ENCODE measurements at regions not wholly inside any gene's neighbourhood (a gene's known extent, or its start where the extent isn't known, plus 50 kb on each side); places are given as distances from the start of the nearest gene placed in this dataset.

DNA sequence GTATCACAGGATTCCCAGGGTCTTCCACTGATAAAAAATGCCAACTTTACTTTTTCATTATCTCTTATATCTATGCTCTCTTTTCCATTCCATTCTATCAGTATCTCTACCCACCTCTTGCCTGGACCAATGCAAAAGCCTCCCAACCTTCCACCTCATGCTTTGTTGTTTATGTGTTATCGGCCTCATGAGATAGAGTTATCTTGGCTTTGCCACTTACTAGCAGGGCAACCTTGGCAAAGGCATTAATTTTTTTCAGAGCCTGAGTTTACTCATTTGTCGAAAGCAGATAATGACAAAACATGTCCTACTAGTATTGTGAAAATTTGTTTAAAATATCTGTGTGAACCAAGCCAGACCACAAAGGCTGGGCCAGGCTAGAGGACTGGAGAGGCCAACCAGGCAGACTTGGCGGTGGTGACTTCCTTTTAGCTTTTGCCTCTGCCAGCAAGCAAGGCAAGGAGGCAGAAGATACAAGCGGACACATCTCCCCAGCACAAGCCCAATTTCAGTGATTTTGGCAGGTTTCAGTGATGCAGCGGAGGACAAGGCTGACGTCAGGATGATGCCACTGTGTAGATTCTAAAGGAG lies 106.9 kb downstream of the ADAMTS15 start:
- TF ChIP-seq, protein P1, sequence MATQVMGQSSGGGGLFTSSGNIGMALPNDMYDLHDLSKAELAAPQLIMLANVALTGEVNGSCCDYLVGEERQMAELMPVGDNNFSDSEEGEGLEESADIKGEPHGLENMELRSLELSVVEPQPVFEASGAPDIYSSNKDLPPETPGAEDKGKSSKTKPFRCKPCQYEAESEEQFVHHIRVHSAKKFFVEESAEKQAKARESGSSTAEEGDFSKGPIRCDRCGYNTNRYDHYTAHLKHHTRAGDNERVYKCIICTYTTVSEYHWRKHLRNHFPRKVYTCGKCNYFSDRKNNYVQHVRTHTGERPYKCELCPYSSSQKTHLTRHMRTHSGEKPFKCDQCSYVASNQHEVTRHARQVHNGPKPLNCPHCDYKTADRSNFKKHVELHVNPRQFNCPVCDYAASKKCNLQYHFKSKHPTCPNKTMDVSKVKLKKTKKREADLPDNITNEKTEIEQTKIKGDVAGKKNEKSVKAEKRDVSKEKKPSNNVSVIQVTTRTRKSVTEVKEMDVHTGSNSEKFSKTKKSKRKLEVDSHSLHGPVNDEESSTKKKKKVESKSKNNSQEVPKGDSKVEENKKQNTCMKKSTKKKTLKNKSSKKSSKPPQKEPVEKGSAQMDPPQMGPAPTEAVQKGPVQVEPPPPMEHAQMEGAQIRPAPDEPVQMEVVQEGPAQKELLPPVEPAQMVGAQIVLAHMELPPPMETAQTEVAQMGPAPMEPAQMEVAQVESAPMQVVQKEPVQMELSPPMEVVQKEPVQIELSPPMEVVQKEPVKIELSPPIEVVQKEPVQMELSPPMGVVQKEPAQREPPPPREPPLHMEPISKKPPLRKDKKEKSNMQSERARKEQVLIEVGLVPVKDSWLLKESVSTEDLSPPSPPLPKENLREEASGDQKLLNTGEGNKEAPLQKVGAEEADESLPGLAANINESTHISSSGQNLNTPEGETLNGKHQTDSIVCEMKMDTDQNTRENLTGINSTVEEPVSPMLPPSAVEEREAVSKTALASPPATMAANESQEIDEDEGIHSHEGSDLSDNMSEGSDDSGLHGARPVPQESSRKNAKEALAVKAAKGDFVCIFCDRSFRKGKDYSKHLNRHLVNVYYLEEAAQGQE (IDR thresholded peaks at IDR 0.05; ENCODE audit: insufficient replicate concordance, low read depth), result no peak
- TF ChIP-seq, protein P2, sequence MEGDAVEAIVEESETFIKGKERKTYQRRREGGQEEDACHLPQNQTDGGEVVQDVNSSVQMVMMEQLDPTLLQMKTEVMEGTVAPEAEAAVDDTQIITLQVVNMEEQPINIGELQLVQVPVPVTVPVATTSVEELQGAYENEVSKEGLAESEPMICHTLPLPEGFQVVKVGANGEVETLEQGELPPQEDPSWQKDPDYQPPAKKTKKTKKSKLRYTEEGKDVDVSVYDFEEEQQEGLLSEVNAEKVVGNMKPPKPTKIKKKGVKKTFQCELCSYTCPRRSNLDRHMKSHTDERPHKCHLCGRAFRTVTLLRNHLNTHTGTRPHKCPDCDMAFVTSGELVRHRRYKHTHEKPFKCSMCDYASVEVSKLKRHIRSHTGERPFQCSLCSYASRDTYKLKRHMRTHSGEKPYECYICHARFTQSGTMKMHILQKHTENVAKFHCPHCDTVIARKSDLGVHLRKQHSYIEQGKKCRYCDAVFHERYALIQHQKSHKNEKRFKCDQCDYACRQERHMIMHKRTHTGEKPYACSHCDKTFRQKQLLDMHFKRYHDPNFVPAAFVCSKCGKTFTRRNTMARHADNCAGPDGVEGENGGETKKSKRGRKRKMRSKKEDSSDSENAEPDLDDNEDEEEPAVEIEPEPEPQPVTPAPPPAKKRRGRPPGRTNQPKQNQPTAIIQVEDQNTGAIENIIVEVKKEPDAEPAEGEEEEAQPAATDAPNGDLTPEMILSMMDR (IDR thresholded peaks at IDR 0.05; ENCODE audit: insufficient read depth, low read length), result no peak
- TF ChIP-seq POLR2AphosphoS5 (IDR thresholded peaks at IDR 0.05; ENCODE audit: low read depth), result no peak
- no peak for TF ChIP-seq GABPA (IDR thresholded peaks at IDR 0.05; ENCODE audit: low read depth)
- no peak for TF ChIP-seq SPI1 (IDR thresholded peaks at IDR 0.05; ENCODE audit: borderline replicate concordance, low read depth)
